HCT116 (cell line): ENCODE measurements at regions not wholly inside any gene's neighbourhood (a gene's known extent, or its start where the extent isn't known, plus 50 kb on each side); places are given as distances from the start of the nearest gene placed in this dataset.
A peak's percentile ranks its signal among the peaks of the same experiment; 100 is the strongest.

ENCODE experiments used
- ATAC-seq: fragments of 200-7000 bp; cut with Tn5 transposase; 2 replicates; pipeline ENCODE4 v1.9.1; 2020; ENCODE audit warnings: mild to moderate bottlenecking, moderate library complexity
- BruUV-seq: library from RNA; stranded (reverse); fragments of 400-500 nt; replicated peaks from 2 replicates; lab custom pipeline; 2021; lab: Mats Ljungman, UMichigan
- CTCF ChIA-PET: fragments of 300-600 bp; sonication (Branson Sonifier 250); formaldehyde crosslinking; loops from one replicate; lab custom pipeline; 2021; ENCODE audit warnings: antibody characterized with exemption; lab: Charles Lee
- POLR2A ChIA-PET: fragments of 300-600, 350-600 bp; sonication (Branson Sonifier 250); formaldehyde crosslinking; loops from one replicate; lab custom pipeline; 2021; ENCODE audit warnings: antibody characterized with exemption; lab: Charles Lee
- RAD21 ChIA-PET, 2 experiments: fragments of 300-600 bp; sonication (Branson Sonifier 250); formaldehyde crosslinking; loops; one replicate each; lab custom pipeline; 2023; ENCODE audit warnings: low total read pairs in 2 of 2; ENCODE audit not compliant: uncharacterized antibody in 2 of 2, unreplicated experiment in 2 of 2, low non-redundant PET in 1 of 2; lab: Charles Lee
- DNase-seq: peaks from one replicate; pipeline ENCODE4 v3.0.0-alpha.2; 2010; ENCODE audit warnings: low read depth, low spot score
- H2AFZ ChIP-seq: fragments of 200-600 bp; shearing (Covaris generic), sonication (generic); 2 replicates; pipeline ENCODE4 v1.6.1; 2017; ENCODE audit warnings: low read depth, mixed run types, mixed read lengths, antibody characterized with exemption, low read length; ENCODE audit not compliant: poor library complexity, severe bottlenecking
- H3K27ac ChIP-seq: 2 replicates; pipeline ENCODE4 v1.5.1; 2012; ENCODE audit warnings: low read depth, low read length
- H3K27me3 ChIP-seq: fragments of 200-600 bp; sonication (generic); 2 replicates; pipeline ENCODE4 v1.6.1; 2016; ENCODE audit warnings: mixed run types, low read length, mixed read lengths; ENCODE audit not compliant: insufficient read depth
- H3K36me3 ChIP-seq, 2 experiments: fragments of 200-500 bp in 1 of 2; fragments of 200-600 bp in 1 of 2; sonication (Bioruptor generic) in 1 of 2; sonication (generic) in 1 of 2; 2 replicates each; pipeline versions ENCODE4 v1.5.1 to v1.6.1; 2014 to 2016; ENCODE audit warnings: low read length in 2 of 2, inconsistent platforms in 1 of 2, mixed read lengths in 1 of 2, mixed run types in 1 of 2; ENCODE audit not compliant: insufficient read depth in 2 of 2, control insufficient read depth in 1 of 2
- H3K4me1 ChIP-seq, 2 experiments: fragments of 200-600 bp in 1 of 2; sonication (generic) in 1 of 2; 2 replicates each; pipeline versions ENCODE4 v1.5.1 to v1.6.1; 2012 to 2017; ENCODE audit warnings: low read length in 2 of 2, inconsistent platforms in 1 of 2, mild to moderate bottlenecking in 1 of 2, mixed read lengths in 1 of 2, mixed run types in 1 of 2, moderate library complexity in 1 of 2; ENCODE audit not compliant: insufficient read depth in 2 of 2, control insufficient read depth in 1 of 2
- H3K4me2 ChIP-seq: fragments of 200-600 bp; sonication (generic); 2 replicates; pipeline ENCODE4 v1.6.1; 2017; ENCODE audit warnings: mixed run types, low read length, mixed read lengths
- H3K4me3 ChIP-seq, 2 experiments: fragments of 200-600 bp in 1 of 2; sonication (generic) in 1 of 2; replicated peaks in 1 of 2; 2 replicates each; pipeline ENCODE4 v1.5.1; 2011 to 2016; ENCODE audit warnings: low read length in 2 of 2, control low read depth in 1 of 2, low read depth in 1 of 2, mild to moderate bottlenecking in 1 of 2, mixed read lengths in 1 of 2, mixed run types in 1 of 2
- H3K79me2 ChIP-seq: fragments of 200-600 bp; sonication (generic); 2 replicates; pipeline ENCODE4 v1.6.1; 2017; ENCODE audit warnings: mild to moderate bottlenecking, mixed run types, low read length, moderate library complexity, mixed read lengths; ENCODE audit not compliant: insufficient read depth
- H3K9ac ChIP-seq: fragments of 200-600 bp; sonication (generic); 2 replicates; pipeline ENCODE4 v1.6.1; 2016; ENCODE audit warnings: low read length, mixed read lengths
- H3K9me2 ChIP-seq: fragments of 200-600 bp; sonication (generic), shearing (Covaris generic); 2 replicates; pipeline ENCODE4 v1.6.1; 2017; ENCODE audit warnings: mixed run types, mild to moderate bottlenecking, moderate library complexity; ENCODE audit not compliant: insufficient read depth
- H3K9me3 ChIP-seq, 2 experiments: fragments of 200-500 bp in 1 of 2; fragments of 200-600 bp in 1 of 2; sonication (Bioruptor generic) in 1 of 2; sonication (generic) in 1 of 2; 2 replicates each; pipeline ENCODE4 v1.6.1; 2014 to 2017; ENCODE audit warnings: low read length in 2 of 2, mixed read lengths in 2 of 2, inconsistent platforms in 1 of 2, low read depth in 1 of 2, mild to moderate bottlenecking in 1 of 2, mixed run types in 1 of 2, moderate library complexity in 1 of 2; ENCODE audit not compliant: control insufficient read depth in 1 of 2, insufficient read depth in 1 of 2
- H4K20me1 ChIP-seq: fragments of 200-600 bp; sonication (generic), shearing (Covaris generic); 2 replicates; pipeline ENCODE4 v1.6.1; 2017; ENCODE audit warnings: mixed run types, mild to moderate bottlenecking, moderate library complexity; ENCODE audit not compliant: insufficient read depth
- POLR2A ChIP-seq: IDR thresholded peaks from 2 replicates; pipeline ENCODE4 v1.7.0; 2011; ENCODE audit warnings: borderline replicate concordance; ENCODE audit not compliant: insufficient read depth, insufficient read length; ENCODE audit errors: extremely low read depth
- POLR2AphosphoS5 ChIP-seq: IDR thresholded peaks from 2 replicates; pipeline ENCODE4 v1.6.1; 2011; ENCODE audit warnings: mild to moderate bottlenecking, low read depth, low read length, moderate library complexity
- RAD21 ChIP-seq: IDR thresholded peaks from 2 replicates; pipeline ENCODE4 v1.6.1; 2012; ENCODE audit warnings: low read depth, mild to moderate bottlenecking
- REST ChIP-seq: IDR thresholded peaks from 2 replicates; pipeline ENCODE4 v1.6.1; 2012; ENCODE audit warnings: low read depth
- intact Hi-C: fragments of 100-400 bp; cut with micrococcal nuclease; formaldehyde crosslinking; loops from 2 replicates; pipeline ENCODE4 v1.10.0; 2022

GRCh38 chr2:160630801-160631590 is 137.4 kb upstream of the RBMS1 start:
- intact Hi-C loops: no loop called here
- H3K36me3 ChIP-seq: no peaks in the 10 kb centered on the region
- TF ChIP-seq POLR2AphosphoS5 (no peak), POLR2A (no peak), REST (no peak), RAD21 (no peak)
- TF ChIP-seq, all 23 proteins: peak for 0
- no peaks in the 10 kb centered on the region for H3K27me3 ChIP-seq
- no peaks in the 10 kb centered on the region for H4K20me1 ChIP-seq
- ChIA-PET RAD21 (no interaction called here), CTCF (no interaction called here), POLR2A (no interaction called here)
- no peak overlapping the region for H3K4me2 ChIP-seq
- H2AFZ ChIP-seq: peak overlapping the region; percentile 32
- H3K9me2 ChIP-seq: no peaks in the 10 kb centered on the region
- ATAC-seq: no peak
- DNase-seq: no peak
- H3K79me2 ChIP-seq: no peaks in the 10 kb centered on the region
- no peaks in the 10 kb centered on the region for H3K9me3 ChIP-seq
- no peak overlapping the region for H3K27ac ChIP-seq
- BruUV-seq: no TSS peak
- no peak overlapping the region for H3K4me3 ChIP-seq
- no peak overlapping the region for H3K9ac ChIP-seq
- H3K4me1 ChIP-seq: no peaks in the 10 kb centered on the region
